ENCODE measurements at regions not wholly inside any gene's neighbourhood (a gene's known extent, or its start where the extent isn't known, plus 50 kb on each side); places are given as distances from the start of the nearest gene placed in this dataset.

- in situ Hi-C loops (cut with MboI; ENCODE audit: low sequenced_read_pairs in 4 of 4) (no loop called here), intact Hi-C loops (cut with DNase I; ENCODE audit: low total_unique reads) (no loop called here)
- Histone ChIP-seq H3K27ac (no peak overlapping the region), H3K9me3 (no peaks in the 10 kb centered on the region), H3K27me3 (no peaks in the 10 kb centered on the region), H3K4me1 (no peaks in the 10 kb centered on the region), H3K4me3 (no peak overlapping the region), H3K36me3 (no peaks in the 10 kb centered on the region)
- TF ChIP-seq CTCF (IDR thresholded peaks at IDR 0.05 in 4 of 5, conservative IDR thresholded peaks at IDR 0.05 in 1 of 5) (no peak), POLR2A (IDR thresholded peaks at IDR 0.05) (no peak)
- no peak for ATAC-seq
- no peak for DNase-seq
Measured at GRCh38 chr4:177509226-177509745, 67.0 kb upstream of the AGA start.

GRCh38 chr4:177511611-177512010 lies 69.4 kb upstream of the AGA start:
- H3K36me3 ChIP-seq: no peaks in the 10 kb centered on the region
- no peak for DNase-seq
- no peaks in the 10 kb centered on the region for H3K4me1 ChIP-seq
- TF ChIP-seq CTCF (IDR thresholded peaks at IDR 0.05 in 4 of 5, conservative IDR thresholded peaks at IDR 0.05 in 1 of 5) (no peak), POLR2A (IDR thresholded peaks at IDR 0.05) (no peak)
- no peak overlapping the region for H3K4me3 ChIP-seq
- no peak for ATAC-seq
- H3K27ac ChIP-seq: no peak overlapping the region
- H3K9me3 ChIP-seq: no peaks in the 10 kb centered on the region
- H3K27me3 ChIP-seq: no peaks in the 10 kb centered on the region
- intact Hi-C loops (cut with DNase I; ENCODE audit: low total_unique reads) (no loop called here), in situ Hi-C loops (cut with MboI; ENCODE audit: low sequenced_read_pairs in 4 of 4) (no loop called here)

GRCh38 chr4:177512646-177513045 lies 70.4 kb upstream of the AGA start:
- intact Hi-C loops (cut with DNase I; ENCODE audit: low total_unique reads) (no loop called here), in situ Hi-C loops (cut with MboI; ENCODE audit: low sequenced_read_pairs in 4 of 4) (no loop called here)
- ATAC-seq (no peak), DNase-seq (no peak)
- Histone ChIP-seq H3K27ac (no peak overlapping the region), H3K9me3 (no peaks in the 10 kb centered on the region), H3K36me3 (no peaks in the 10 kb centered on the region), H3K27me3 (no peaks in the 10 kb centered on the region), H3K4me3 (no peak overlapping the region), H3K4me1 (no peaks in the 10 kb centered on the region)
- TF ChIP-seq POLR2A (IDR thresholded peaks at IDR 0.05) (no peak), CTCF (IDR thresholded peaks at IDR 0.05 in 4 of 5, conservative IDR thresholded peaks at IDR 0.05 in 1 of 5) (no peak)

GRCh38 chr4:177517862-177518261 lies 75.6 kb upstream of the AGA start:
- H3K4me3 ChIP-seq: no peak overlapping the region
- H3K9me3 ChIP-seq: no peaks in the 10 kb centered on the region
- H3K36me3 ChIP-seq: no peaks in the 10 kb centered on the region
- no peak for TF ChIP-seq CTCF (IDR thresholded peaks at IDR 0.05 in 4 of 5, conservative IDR thresholded peaks at IDR 0.05 in 1 of 5)
- TF ChIP-seq POLR2A (IDR thresholded peaks at IDR 0.05): no peak
- in situ Hi-C loops (cut with MboI; ENCODE audit: low sequenced_read_pairs in 4 of 4): no loop called here
- no peaks in the 10 kb centered on the region for H3K27me3 ChIP-seq
- ATAC-seq (no peak), DNase-seq (no peak)
- intact Hi-C loops (cut with DNase I; ENCODE audit: low total_unique reads): no loop called here
- H3K27ac ChIP-seq: no peak overlapping the region
- H3K4me1 ChIP-seq: no peaks in the 10 kb centered on the region

Data from gastrocnemius medialis (tissue), 4 donors.